IMR-90 (cell line): ENCODE measurements at regions not wholly inside any gene's neighbourhood (a gene's known extent, or its start where the extent isn't known, plus 50 kb on each side); places are given as distances from the start of the nearest gene placed in this dataset.

Experiments
- ATAC-seq: fragments of 200-7000 bp; cut with Tn5 transposase; 2 replicates; pipeline ENCODE4 v1.9.1; 2020; ENCODE audit warnings: low read depth, mild to moderate bottlenecking, moderate library complexity
- BruUV-seq: library from RNA; stranded (reverse); fragments of 400-500 nt; replicated peaks from 2 replicates; lab custom pipeline; 2021; lab: Mats Ljungman, UMichigan
- CTCF ChIA-PET: fragments of 300-600 bp; formaldehyde crosslinking; extraction: SDS; loops from one replicate; lab custom pipeline; 2021; ENCODE audit warnings: antibody characterized with exemption; lab: Yijun Ruan, JAX
- POLR2A ChIA-PET: fragments of 300-600 bp; sonication (Branson Sonifier 250); formaldehyde crosslinking; loops from one replicate; lab custom pipeline; 2022; ENCODE audit warnings: antibody characterized with exemption; ENCODE audit not compliant: unreplicated experiment; lab: Charles Lee
- DNase-seq: peaks from one replicate; pipeline ENCODE4 v3.0.0; 2013
- H2AFZ ChIP-seq: replicated peaks from 2 replicates; pipeline ENCODE3; 2013; ENCODE audit warnings: low read length, mild to moderate bottlenecking; ENCODE audit not compliant: poor library complexity
- H2AK5ac ChIP-seq: 2 replicates; pipeline ENCODE4 v1.6.1; 2013; ENCODE audit warnings: low read depth, low read length, inconsistent platforms
- H2AK9ac ChIP-seq: replicated peaks from 2 replicates; pipeline ENCODE3; 2013; ENCODE audit warnings: mild to moderate bottlenecking, low read depth, low read length, moderate library complexity; ENCODE audit not compliant: poor library complexity
- H2BK120ac ChIP-seq: 2 replicates; pipeline ENCODE4 v1.6.1; 2013; ENCODE audit warnings: low read depth, low read length, inconsistent platforms
- H2BK15ac ChIP-seq: 3 replicates; pipeline ENCODE4 v1.6.1; 2013; ENCODE audit warnings: low read depth, low read length, inconsistent platforms
- H2BK20ac ChIP-seq: 2 replicates; pipeline ENCODE4 v1.6.1; 2013; ENCODE audit warnings: low read depth, mild to moderate bottlenecking, inconsistent platforms, low read length, moderate library complexity
- H2BK5ac ChIP-seq: 2 replicates; pipeline ENCODE4 v1.6.1; 2013; ENCODE audit warnings: mild to moderate bottlenecking, low read depth, low read length, inconsistent platforms; ENCODE audit not compliant: poor library complexity, severe bottlenecking
- H3K14ac ChIP-seq: replicated peaks from 2 replicates; pipeline ENCODE4 v1.6.1; 2013; ENCODE audit warnings: low read depth, low read length, inconsistent platforms
- H3K18ac ChIP-seq: 2 replicates; pipeline ENCODE4 v1.6.1; 2013; ENCODE audit warnings: low read depth, low read length, control low read depth
- H3K23ac ChIP-seq: 2 replicates; pipeline ENCODE4 v1.6.1; 2013; ENCODE audit warnings: low read depth, low read length, inconsistent platforms
- H3K27ac ChIP-seq: 2 replicates; pipeline ENCODE4 v1.5.1; 2013; ENCODE audit warnings: mild to moderate bottlenecking, control low read depth, low read length; ENCODE audit not compliant: insufficient read depth
- H3K27me3 ChIP-seq: 2 replicates; pipeline ENCODE4 v1.6.1; 2013; ENCODE audit warnings: low read length; ENCODE audit not compliant: control insufficient read depth, insufficient read depth
- H3K36me3 ChIP-seq: 2 replicates; pipeline ENCODE4 v1.6.1; 2013; ENCODE audit warnings: low read length, mixed read lengths; ENCODE audit not compliant: control insufficient read depth, insufficient read depth
- H3K4ac ChIP-seq: 2 replicates; pipeline ENCODE4 v1.6.1; 2013; ENCODE audit warnings: low read depth, low read length, inconsistent platforms
- H3K4me1 ChIP-seq: 2 replicates; pipeline ENCODE4 v1.6.1; 2013; ENCODE audit warnings: low read length, mixed read lengths; ENCODE audit not compliant: control insufficient read depth, insufficient read depth
- H3K4me2 ChIP-seq: 2 replicates; pipeline ENCODE4 v1.6.1; 2013; ENCODE audit warnings: low read depth, mild to moderate bottlenecking, control low read depth, low read length, moderate library complexity
- H3K4me3 ChIP-seq: 2 replicates; pipeline ENCODE4 v1.5.1; 2013; ENCODE audit warnings: low read depth, mild to moderate bottlenecking, control low read depth, low read length, moderate library complexity; ENCODE audit not compliant: insufficient read depth
- H3K56ac ChIP-seq: 2 replicates; pipeline ENCODE4 v1.6.1; 2013; ENCODE audit warnings: low read length, inconsistent platforms; ENCODE audit not compliant: insufficient read depth; ENCODE audit errors: extremely low read depth
- H3K79me1 ChIP-seq, 2 experiments: 2 replicates each; pipeline ENCODE4 v1.6.1; 2013; ENCODE audit warnings: low read length in 2 of 2, inconsistent platforms in 1 of 2, low read depth in 1 of 2
- H3K9ac ChIP-seq: 2 replicates; pipeline ENCODE4 v1.6.1; 2013; ENCODE audit warnings: low read depth, low read length, control low read depth
- H3K9me1 ChIP-seq: 2 replicates; pipeline ENCODE4 v1.6.1; 2013; ENCODE audit warnings: low read length, inconsistent platforms; ENCODE audit not compliant: insufficient read depth
- H3K9me3 ChIP-seq: 2 replicates; pipeline ENCODE4 v1.6.1; 2013; ENCODE audit warnings: low read length; ENCODE audit not compliant: control insufficient read depth, insufficient read depth
- H4K20me1 ChIP-seq: 2 replicates; pipeline ENCODE4 v1.6.1; 2013; ENCODE audit warnings: low read length, inconsistent platforms; ENCODE audit not compliant: insufficient read depth
- H4K5ac ChIP-seq: 2 replicates; pipeline ENCODE4 v1.6.1; 2013; ENCODE audit warnings: mild to moderate bottlenecking, low read depth, low read length, control low read depth
- H4K8ac ChIP-seq, 2 experiments: 2 replicates each; pipeline ENCODE4 v1.6.1; 2013; ENCODE audit warnings: low read depth in 2 of 2, low read length in 2 of 2, control low read depth in 1 of 2, inconsistent platforms in 1 of 2
- H4K91ac ChIP-seq: 2 replicates; pipeline ENCODE4 v1.6.1; 2013; ENCODE audit warnings: low read depth, low read length, inconsistent platforms; ENCODE audit not compliant: insufficient read depth
- BHLHE40 ChIP-seq: fragments of 150-350 bp; IDR thresholded peaks from 2 replicates; pipeline ENCODE4 v1.6.1; 2016; ENCODE audit warnings: mild to moderate bottlenecking, low read depth, low read length
- CEBPB ChIP-seq: IDR thresholded peaks from 2 replicates; pipeline ENCODE4 v1.6.1; 2012; ENCODE audit warnings: low read depth, low read length, improper control_type of control experiment
- FOS ChIP-seq: fragments of 150-350 bp; IDR thresholded peaks from 2 replicates; pipeline ENCODE4 v1.6.1; 2016; ENCODE audit warnings: low read depth, low read length
- MAFK ChIP-seq: IDR thresholded peaks from 2 replicates; pipeline ENCODE4 v1.6.1; 2012; ENCODE audit warnings: low read depth, low read length, improper control_type of control experiment
- MAZ ChIP-seq: IDR thresholded peaks from 2 replicates; pipeline ENCODE4 v1.6.1; 2012; ENCODE audit warnings: low read depth, mild to moderate bottlenecking, low read length, improper control_type of control experiment, moderate library complexity, borderline replicate concordance
- MXI1 ChIP-seq: IDR thresholded peaks from 2 replicates; pipeline ENCODE4 v1.6.1; 2012; ENCODE audit warnings: low read depth, mild to moderate bottlenecking, low read length, moderate library complexity, borderline replicate concordance
- NFE2L2 ChIP-seq: fragments of 150-350 bp; IDR thresholded peaks from 2 replicates; pipeline ENCODE4 v1.6.1; 2016; ENCODE audit warnings: low read depth, mild to moderate bottlenecking, low read length
- POLR2A ChIP-seq: IDR thresholded peaks from 2 replicates; pipeline ENCODE4 v1.6.1; 2012; ENCODE audit warnings: mild to moderate bottlenecking, low read depth, low read length
- RAD21 ChIP-seq: IDR thresholded peaks from 2 replicates; pipeline ENCODE4 v1.6.1; 2012; ENCODE audit warnings: low read length, improper control_type of control experiment
- RCOR1 ChIP-seq: IDR thresholded peaks from 2 replicates; pipeline ENCODE4 v1.6.1; 2012; ENCODE audit warnings: mild to moderate bottlenecking, low read length, improper control_type of control experiment; ENCODE audit not compliant: insufficient replicate concordance
- RFX5 ChIP-seq: IDR thresholded peaks from 2 replicates; pipeline ENCODE4 v1.8.0; 2012; ENCODE audit warnings: low read depth, mild to moderate bottlenecking, low read length, moderate library complexity
- SMC3 ChIP-seq: fragments of 150-350 bp; IDR thresholded peaks from 2 replicates; pipeline ENCODE4 v1.6.1; 2016; ENCODE audit warnings: low read depth, mild to moderate bottlenecking, antibody characterized with exemption, low read length, moderate library complexity
- WGBS, 2 experiments: methylation state at CpG; one replicate each; pipeline versions ENCODE4 v1.1.5 to v1.1.7; 2013; ENCODE audit warnings: missing lambda C conversion rate in 2 of 2; ENCODE audit not compliant: insufficient read length in 1 of 2; ENCODE audit errors: extremely low coverage in 2 of 2; 5-methylcytosine and 5-hydroxymethylcytosine counted together
- dilution Hi-C: fragments of 300-500 bp; cut with HindIII; formaldehyde crosslinking; loops from one replicate; pipeline ENCODE4 v1.14.3; 2018; ENCODE audit warnings: low sequenced_read_pairs; ENCODE audit not compliant: unreplicated experiment
- in situ Hi-C: fragments of 300-500 bp; cut with MboI; formaldehyde crosslinking; loops from 3 replicates; pipeline ENCODE4 v1.14.3; 2019; ENCODE audit warnings: low sequenced_read_pairs, inconsistent platforms, mixed read lengths
- intact Hi-C: fragments of 100-400 bp; cut with micrococcal nuclease; formaldehyde crosslinking; loops from 2 replicates; pipeline ENCODE4 v1.10.0; 2022
- TF ChIP-seq, protein P1 (sequence below): conservative IDR thresholded peaks from 2 replicates; pipeline ENCODE4 v1.5.1; 2012; ENCODE audit warnings: mild to moderate bottlenecking, low read depth, low read length, improper control_type of control experiment
- TF ChIP-seq, protein P2 (sequence below): fragments of 150-350 bp; IDR thresholded peaks from 2 replicates; pipeline ENCODE4 v1.6.1; 2017; ENCODE audit warnings: mild to moderate bottlenecking, antibody characterized with exemption, low read length, low read depth
- TF ChIP-seq, protein P3 (sequence below): fragments of 150-350 bp; IDR thresholded peaks from 2 replicates; pipeline ENCODE4 v1.6.1; 2016; ENCODE audit warnings: low read depth, mild to moderate bottlenecking, low read length, moderate library complexity, borderline replicate concordance

DNA sequence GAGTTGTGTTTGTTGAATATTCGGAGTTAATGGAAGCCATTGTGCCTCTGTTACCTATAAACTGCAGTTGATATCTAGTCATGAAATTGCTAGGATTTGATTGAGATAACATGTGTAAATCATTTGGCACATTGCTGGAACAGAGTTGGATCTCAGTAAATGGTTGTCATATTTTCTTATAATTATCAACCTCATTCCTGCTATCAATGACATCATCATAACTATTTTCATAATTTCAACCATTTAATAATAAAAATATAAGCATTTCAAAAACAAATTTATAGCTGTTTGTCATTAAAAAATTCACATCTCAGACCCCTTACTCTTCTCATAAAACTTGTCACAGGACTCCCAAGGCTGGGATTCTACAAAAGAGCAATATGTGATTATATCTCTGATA is 133.4 kb downstream of the PTGER3 start:
- no peak overlapping the region for H3K56ac ChIP-seq
- TF ChIP-seq MAFK (no peak), RAD21 (no peak), RCOR1 (no peak), FOS (no peak), BHLHE40 (no peak), MXI1 (no peak), SMC3 (no peak), CEBPB (no peak), MAZ (no peak), POLR2A (no peak), RFX5 (no peak), NFE2L2 (no peak)
- TF ChIP-seq, protein P1, sequence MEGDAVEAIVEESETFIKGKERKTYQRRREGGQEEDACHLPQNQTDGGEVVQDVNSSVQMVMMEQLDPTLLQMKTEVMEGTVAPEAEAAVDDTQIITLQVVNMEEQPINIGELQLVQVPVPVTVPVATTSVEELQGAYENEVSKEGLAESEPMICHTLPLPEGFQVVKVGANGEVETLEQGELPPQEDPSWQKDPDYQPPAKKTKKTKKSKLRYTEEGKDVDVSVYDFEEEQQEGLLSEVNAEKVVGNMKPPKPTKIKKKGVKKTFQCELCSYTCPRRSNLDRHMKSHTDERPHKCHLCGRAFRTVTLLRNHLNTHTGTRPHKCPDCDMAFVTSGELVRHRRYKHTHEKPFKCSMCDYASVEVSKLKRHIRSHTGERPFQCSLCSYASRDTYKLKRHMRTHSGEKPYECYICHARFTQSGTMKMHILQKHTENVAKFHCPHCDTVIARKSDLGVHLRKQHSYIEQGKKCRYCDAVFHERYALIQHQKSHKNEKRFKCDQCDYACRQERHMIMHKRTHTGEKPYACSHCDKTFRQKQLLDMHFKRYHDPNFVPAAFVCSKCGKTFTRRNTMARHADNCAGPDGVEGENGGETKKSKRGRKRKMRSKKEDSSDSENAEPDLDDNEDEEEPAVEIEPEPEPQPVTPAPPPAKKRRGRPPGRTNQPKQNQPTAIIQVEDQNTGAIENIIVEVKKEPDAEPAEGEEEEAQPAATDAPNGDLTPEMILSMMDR, result no peak
- TF ChIP-seq, protein P2, sequence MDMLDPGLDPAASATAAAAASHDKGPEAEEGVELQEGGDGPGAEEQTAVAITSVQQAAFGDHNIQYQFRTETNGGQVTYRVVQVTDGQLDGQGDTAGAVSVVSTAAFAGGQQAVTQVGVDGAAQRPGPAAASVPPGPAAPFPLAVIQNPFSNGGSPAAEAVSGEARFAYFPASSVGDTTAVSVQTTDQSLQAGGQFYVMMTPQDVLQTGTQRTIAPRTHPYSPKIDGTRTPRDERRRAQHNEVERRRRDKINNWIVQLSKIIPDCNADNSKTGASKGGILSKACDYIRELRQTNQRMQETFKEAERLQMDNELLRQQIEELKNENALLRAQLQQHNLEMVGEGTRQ, result no peak
- TF ChIP-seq, protein P3, sequence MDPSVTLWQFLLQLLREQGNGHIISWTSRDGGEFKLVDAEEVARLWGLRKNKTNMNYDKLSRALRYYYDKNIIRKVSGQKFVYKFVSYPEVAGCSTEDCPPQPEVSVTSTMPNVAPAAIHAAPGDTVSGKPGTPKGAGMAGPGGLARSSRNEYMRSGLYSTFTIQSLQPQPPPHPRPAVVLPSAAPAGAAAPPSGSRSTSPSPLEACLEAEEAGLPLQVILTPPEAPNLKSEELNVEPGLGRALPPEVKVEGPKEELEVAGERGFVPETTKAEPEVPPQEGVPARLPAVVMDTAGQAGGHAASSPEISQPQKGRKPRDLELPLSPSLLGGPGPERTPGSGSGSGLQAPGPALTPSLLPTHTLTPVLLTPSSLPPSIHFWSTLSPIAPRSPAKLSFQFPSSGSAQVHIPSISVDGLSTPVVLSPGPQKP, result no peak
- H4K8ac ChIP-seq, result no peak overlapping the region
- H2BK120ac ChIP-seq, result no peak overlapping the region
- ChIA-PET CTCF (no interaction called here), POLR2A (no interaction called here)
- no peak overlapping the region for H2AK5ac ChIP-seq
- H3K9me3 ChIP-seq, result no peaks in the 10 kb centered on the region
- H3K4me2 ChIP-seq, result no peak overlapping the region
- WGBS, 2 experiments, result no CpG with 5 or more reads among the region's 1 CpG
- H3K36me3 ChIP-seq, result no peaks in the 10 kb centered on the region
- ATAC-seq, result no peak
- no peak overlapping the region for H2BK20ac ChIP-seq
- no peak overlapping the region for H2AK9ac ChIP-seq
- no peak overlapping the region for H3K23ac ChIP-seq
- H2BK5ac ChIP-seq, result no peak overlapping the region
- H2AFZ ChIP-seq, result no peak overlapping the region
- no peak overlapping the region for H2BK15ac ChIP-seq
- no peak overlapping the region for H4K5ac ChIP-seq
- intact Hi-C loops, result no loop called here
- no peaks in the 10 kb centered on the region for H4K20me1 ChIP-seq
- H3K79me1 ChIP-seq, result no peaks in the 10 kb centered on the region
- H3K9me1 ChIP-seq, result no peaks in the 10 kb centered on the region
- H3K18ac ChIP-seq, result no peak overlapping the region
- DNase-seq, result no peak
- in situ Hi-C loops, result no loop called here
- H4K91ac ChIP-seq, result no peak overlapping the region
- H3K4ac ChIP-seq, result no peak overlapping the region
- H3K9ac ChIP-seq, result no peak overlapping the region
- H3K4me3 ChIP-seq, result no peak overlapping the region
- dilution Hi-C loops, result no loop called here
- H3K27ac ChIP-seq, result no peak overlapping the region
- H3K4me1 ChIP-seq, result no peaks in the 10 kb centered on the region
- H3K27me3 ChIP-seq, result no peaks in the 10 kb centered on the region
- H3K14ac ChIP-seq, result no peak overlapping the region
- no TSS peak for BruUV-seq
